ENCODE measurements at regions not wholly inside any gene's neighbourhood (a gene's known extent, or its start where the extent isn't known, plus 50 kb on each side); places are given as distances from the start of the nearest gene placed in this dataset.
"Not testable (repeated sequence)": the region's sequence is repeated elsewhere in the genome, so short reads cannot be mapped to it uniquely, and the experiment has no call there.

- no peak for DNase-seq (ENCODE audit: low read depth in 2 of 2)
These were observed 144.5 kb downstream of the MEX3B start for GRCh38 chr15:81901319-81901718.

DNA sequence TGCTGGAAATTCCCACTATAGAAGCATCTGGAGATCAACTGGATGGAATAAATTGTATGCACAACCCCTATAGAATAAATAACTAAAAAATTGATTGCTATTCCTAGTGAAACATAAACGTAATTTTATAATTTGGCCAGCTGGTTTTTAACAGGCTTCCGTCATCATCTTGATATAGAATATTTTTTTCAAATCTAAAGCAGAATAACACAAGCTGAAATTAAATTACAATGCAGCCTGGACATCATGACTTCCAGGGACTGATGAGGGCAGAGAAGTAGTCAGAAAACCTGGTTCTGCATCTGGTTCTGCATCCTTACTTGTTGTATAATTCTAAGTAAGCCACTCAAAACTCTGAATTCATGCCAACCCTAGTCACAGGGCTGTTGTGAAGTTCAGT lies 146.1 kb downstream of the MEX3B start:
- DNase-seq (ENCODE audit: low read depth in 2 of 2): no peak

DNA sequence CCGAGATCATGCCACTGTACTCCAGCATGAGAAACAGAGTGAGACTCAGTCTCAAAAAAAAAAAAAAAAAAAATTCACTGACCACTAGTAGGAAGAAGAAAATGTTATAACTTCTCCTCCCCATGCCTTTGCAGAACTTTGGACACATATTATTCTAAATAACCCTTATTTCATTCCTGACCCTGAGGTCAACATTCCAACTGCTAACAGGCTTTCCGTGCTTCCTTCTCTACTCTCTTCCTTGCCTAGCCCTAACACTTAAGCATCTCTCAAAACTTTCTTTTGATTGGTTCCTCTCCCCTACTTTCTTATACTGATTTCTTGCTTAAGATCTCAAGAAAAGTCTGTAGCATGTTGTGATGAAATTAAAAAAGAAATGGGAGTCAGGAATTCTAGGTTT lies 146.8 kb downstream of the MEX3B start:
- no peak for DNase-seq (ENCODE audit: low read depth in 2 of 2)

GRCh38 chr15:81897057-81897677 lies 148.7 kb downstream of the MEX3B start:
- no peak for DNase-seq (ENCODE audit: low read depth in 2 of 2)

DNA sequence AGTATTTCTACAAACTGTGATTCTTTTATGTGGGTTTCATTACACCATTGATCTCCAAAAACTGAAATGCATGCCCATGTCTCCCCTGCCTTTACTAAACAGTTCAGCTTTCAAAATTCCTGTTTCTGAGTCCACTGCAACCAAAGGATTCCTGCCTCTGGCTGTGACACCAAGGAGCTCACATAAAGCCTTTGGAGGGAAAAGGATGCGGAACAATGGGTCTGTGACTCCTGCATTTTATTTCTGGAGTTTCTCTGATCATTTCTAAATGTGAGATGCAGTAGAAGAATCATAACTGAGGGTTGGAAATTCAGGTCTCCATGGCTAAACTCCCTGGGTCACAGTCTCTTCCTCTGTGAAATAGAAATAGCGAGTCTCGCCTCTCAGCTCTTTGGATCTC lies 149.5 kb downstream of the MEX3B start:
- DNase-seq (ENCODE audit: low read depth in 2 of 2): no peak

- no peak for DNase-seq (ENCODE audit: low read depth in 2 of 2)
These were observed 150.1 kb downstream of the MEX3B start for GRCh38 chr15:81895723-81896122.

GRCh38 chr15:81894061-81894460 lies 151.8 kb downstream of the MEX3B start:
- DNase-seq (ENCODE audit: low read depth in 2 of 2): no peak

DNA sequence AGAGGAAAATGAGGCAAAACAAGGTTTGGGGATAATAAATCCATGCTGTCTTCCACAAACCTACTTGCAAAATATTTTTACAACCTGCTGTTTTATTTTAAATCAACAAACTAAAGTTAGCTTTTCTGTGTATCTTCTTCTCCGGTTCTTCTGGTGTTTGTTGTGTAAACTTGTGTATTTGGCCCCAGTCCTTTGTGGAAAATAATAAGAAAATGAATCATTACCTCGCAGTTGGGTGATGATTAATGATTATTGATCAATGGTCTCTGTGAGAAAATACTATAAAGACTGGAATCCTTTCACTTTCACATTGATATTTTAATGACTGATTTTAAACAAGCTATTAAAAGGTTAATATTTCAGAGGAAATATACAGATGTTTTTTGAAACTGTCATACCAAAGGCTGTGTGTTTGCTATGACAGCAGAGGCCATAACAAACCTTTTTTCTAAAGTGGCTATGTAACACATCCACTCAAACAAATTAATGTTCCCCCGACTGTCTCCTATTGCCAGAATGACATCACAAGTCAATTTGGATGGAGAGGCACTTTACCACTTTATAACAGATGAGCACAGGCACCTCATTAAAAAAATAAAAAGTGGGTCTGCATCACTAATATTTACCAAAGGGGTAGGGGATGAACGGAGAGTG lies 152.5 kb downstream of the MEX3B start:
- no peak for DNase-seq (ENCODE audit: low read depth in 2 of 2)

- DNase-seq (ENCODE audit: low read depth in 2 of 2): no peak
These were observed 155.3 kb downstream of the MEX3B start for GRCh38 chr15:81890496-81890895.

DNA sequence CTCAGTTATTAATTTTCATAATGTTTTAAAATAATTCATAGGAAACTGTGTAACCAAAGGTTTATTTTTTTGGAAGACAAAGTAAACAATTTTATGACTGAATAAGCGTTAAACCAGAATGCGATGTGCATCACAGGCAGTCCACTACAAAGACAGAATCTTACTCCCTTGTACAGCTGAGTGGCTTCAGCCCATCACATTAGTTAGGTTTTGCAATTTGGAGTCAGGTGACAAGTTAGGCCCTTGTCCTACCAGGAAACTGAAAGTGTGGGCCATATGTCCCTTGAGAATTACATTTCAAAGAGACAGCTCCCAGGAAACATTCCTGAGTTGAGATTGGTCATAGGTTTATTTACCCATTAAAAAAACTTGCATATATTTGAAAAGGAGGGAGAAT lies 156.3 kb downstream of the MEX3B start:
- DNase-seq (ENCODE audit: low read depth in 2 of 2): no peak

DNA sequence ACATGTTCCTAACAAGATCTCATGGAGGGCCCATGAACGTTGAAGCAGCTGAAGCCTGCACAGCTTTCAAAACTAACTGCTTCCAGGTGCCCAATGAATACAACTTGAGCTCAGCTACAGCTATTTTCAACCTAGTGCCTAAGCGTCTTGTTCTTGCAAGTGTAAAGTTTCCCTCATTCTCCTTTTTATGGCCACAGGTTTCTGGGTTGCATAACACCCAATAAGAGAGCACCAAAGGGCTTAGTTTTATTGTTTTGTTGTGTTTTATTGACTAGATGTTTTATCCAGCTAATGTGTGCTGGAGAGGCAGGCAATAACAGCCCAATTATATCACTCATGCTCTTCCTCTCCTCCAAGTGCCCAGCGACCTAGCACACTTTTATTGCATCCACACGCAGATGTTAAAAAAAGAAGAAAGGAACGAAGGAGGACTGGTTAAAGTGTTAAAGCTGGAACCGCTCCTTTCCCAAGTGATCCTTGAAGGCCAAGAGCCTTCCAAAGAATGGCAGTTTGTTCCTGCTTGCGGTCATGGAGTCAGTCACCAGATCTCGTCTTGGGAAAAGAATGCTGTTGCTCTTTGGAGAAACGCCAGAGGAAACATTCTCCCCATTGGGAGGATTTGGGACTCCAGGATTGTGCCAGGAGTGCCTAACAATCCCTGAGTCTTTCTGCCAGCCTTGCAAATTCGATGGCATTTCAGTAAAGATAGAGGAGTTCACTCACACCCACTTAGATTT lies 156.9 kb downstream of the MEX3B start:
- no peak for DNase-seq (ENCODE audit: low read depth in 2 of 2)

- no peak for DNase-seq (ENCODE audit: low read depth in 2 of 2)
These were observed 157.9 kb downstream of the MEX3B start for GRCh38 chr15:81887912-81888311.

DNA sequence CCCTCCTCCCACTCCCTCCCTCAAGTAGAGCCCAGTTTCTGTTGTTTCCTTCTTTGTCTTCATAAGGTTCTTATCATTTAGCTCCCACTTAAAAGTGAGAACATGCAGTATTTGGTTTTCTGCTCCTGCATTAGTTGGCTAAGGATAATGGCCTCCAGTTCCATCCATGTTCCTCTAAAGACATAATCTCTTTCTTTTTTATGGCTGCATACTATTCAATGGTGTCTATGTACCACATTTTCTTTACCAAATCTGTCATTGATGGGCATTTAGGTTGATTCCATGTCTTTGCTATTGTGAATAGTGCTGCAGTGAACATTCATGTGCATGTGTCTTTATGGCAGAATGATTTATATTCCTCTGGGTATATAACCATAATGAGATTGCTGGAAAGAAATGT lies 158.6 kb downstream of the MEX3B start:
- not testable (repeated sequence) for DNase-seq (ENCODE audit: low read depth in 2 of 2)

- DNase-seq (ENCODE audit: low read depth in 2 of 2): no peak
These were observed 159.2 kb downstream of the MEX3B start for GRCh38 chr15:81886591-81886990.

DNA sequence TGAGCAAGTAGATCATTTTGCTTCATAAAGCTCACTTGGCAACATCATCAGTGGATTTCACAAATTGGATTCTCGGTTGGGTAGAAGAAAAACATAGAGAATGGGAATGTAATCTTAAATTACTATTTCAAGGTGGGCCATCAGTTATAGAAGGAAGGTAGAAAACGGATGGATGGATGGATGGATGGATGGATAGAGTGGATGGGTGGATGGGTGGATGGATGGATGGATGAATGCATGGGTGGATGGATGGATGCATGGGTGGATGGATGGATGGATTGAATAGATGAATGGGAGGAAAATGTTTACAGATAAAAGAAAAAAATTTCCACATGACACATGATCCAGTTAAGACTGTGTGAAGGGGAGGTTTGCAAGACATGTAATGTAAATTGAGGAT lies 159.7 kb downstream of the MEX3B start:
- no peak for DNase-seq (ENCODE audit: low read depth in 2 of 2)

- no peak for DNase-seq (ENCODE audit: low read depth in 2 of 2)
These were observed 160.7 kb downstream of the MEX3B start for GRCh38 chr15:81885135-81885534.

GRCh38 chr15:81882504-81882903 lies 163.3 kb downstream of the MEX3B start:
- no peak for DNase-seq (ENCODE audit: low read depth in 2 of 2)

DNA sequence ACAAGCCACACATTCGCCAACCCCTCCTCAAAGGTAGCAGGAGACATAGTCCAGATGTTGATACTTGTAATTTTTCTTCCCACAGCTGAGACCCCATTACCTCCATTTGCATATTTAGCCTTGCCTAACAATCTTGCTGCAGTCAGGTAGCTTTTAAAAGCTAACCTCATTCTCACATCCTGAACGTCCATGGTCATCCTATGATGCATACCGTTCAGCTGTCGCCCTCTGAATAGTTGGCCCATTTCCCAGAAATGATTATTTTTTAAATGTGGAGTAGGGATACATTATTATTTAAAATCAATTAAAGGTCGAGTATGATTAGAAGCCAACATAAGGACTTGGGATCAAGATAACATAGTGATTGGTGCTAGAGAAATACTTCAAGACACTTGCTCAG lies 165.0 kb downstream of the MEX3B start:
- no peak for DNase-seq (ENCODE audit: low read depth in 2 of 2)

DNA sequence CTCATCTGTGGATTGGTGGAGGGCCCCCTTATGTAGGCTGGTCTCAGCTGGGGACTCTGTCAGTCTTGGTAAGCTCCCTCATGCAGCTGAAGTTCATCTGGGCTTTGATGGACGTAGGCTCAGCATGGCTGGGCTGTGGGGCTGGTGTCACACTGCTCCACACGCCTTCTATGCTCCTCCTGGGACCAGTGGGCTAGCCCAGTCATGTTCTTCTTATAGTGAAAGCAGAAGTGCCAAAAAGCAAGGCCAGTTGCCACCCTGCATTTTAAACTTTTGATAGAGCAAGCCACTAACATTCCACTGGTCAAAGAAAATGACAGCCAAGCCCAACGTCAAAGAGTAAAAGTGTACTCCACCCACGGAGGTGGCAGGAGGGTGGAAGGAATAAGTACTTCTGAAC lies 165.5 kb downstream of the MEX3B start:
- no peak for DNase-seq (ENCODE audit: low read depth in 2 of 2)

DNA sequence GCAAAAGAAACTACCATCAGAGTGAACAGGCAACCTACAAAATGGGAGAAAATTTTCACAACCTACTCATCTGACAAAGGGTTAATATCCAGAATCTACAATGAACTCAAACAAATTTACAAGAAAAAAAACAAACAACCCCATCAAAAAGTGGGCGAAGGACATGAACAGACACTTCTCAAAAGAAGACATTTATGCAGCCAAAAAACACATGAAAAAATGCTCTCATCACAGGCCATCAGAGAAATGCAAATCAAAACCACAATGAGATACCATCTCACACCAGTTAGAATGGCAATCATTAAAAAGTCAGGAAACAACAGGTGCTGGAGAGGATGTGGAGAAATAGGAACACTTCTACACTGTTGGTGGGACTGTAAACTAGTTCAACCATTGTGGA lies 170.1 kb downstream of the MEX3B start:
- not testable (repeated sequence) for DNase-seq (ENCODE audit: low read depth in 2 of 2)

DNA sequence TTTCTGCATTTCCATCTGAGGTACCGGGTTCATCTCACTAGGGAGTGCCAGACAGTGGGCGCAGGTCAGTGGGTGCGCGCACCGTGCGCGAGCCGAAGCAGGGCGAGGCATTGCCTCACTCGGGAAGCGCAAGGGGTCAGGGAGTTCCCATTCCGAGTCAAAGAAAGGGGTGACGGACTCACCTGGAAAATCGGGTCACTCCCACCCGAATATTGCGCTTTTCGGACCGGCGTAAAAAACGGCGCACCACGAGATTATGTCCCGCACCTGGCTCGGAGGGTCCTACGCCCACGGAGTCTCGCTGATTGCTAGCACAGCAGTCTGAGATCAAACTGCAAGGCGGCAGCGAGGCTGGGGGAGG lies 175.1 kb downstream of the MEX3B start:
- DNase-seq (ENCODE audit: low read depth in 2 of 2): not testable (repeated sequence)

DNA sequence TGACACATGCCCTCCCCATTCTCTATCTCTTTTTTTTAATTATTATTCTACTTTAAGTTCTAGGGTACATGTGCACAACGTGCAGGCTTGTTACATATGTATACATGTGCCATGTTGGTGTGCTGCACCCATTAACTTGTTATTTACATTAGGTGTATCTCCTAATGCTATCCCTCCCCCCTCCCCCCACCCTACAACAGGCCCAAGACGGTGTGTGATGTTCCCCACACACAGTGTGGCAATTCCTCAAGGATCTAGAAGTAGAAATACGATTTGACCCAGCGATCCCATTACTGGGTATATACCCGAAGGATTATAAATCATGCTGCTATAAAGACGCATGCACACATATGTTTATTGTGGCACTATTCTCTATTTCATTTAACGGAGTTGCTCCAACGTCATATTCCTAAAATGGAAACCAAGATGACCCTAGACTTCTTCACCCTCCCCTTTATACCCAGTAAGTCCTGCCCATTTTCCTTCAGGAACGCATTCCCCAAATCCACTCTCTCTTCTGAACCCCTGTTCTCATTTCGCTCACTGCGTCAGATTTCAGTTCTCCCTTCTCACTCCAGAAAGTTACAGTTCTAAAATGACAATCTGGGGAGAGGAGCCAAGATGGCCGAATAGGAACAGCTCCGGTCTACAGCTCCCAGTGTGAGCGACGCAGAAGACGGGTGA lies 175.6 kb downstream of the MEX3B start:
- not testable (repeated sequence) for DNase-seq (ENCODE audit: low read depth in 2 of 2)
